ENCODE measurements at regions not wholly inside any gene's neighbourhood (a gene's known extent, or its start where the extent isn't known, plus 50 kb on each side); places are given as distances from the start of the nearest gene placed in this dataset.
"Not testable (repeated sequence)": the region's sequence is repeated elsewhere in the genome, so short reads cannot be mapped to it uniquely, and the experiment has no call there.

GRCh38 chr2:87198422-87198821, 176.8 kb upstream of the PLGLB1 start:
- not testable (repeated sequence) for DNase-seq (ENCODE audit: low spot score)

- DNase-seq (ENCODE audit: low spot score) = not testable (repeated sequence)
Observed at GRCh38 chr2:87199228-87199627, 177.6 kb upstream of the PLGLB1 start.

- not testable (repeated sequence) for DNase-seq (ENCODE audit: low spot score)
Observed at GRCh38 chr2:87204569-87205147, 183.0 kb upstream of the PLGLB1 start.

GRCh38 chr2:87212938-87213337, 191.3 kb upstream of the PLGLB1 start:
- DNase-seq (ENCODE audit: low spot score) = not testable (repeated sequence)

- not testable (repeated sequence) for DNase-seq (ENCODE audit: low spot score)
Observed at GRCh38 chr2:87217005-87217404, 195.4 kb upstream of the PLGLB1 start.

GRCh38 chr2:87217741-87218410, 196.2 kb upstream of the PLGLB1 start:
- DNase-seq (ENCODE audit: low spot score) = not testable (repeated sequence)

- DNase-seq (ENCODE audit: low spot score) = not testable (repeated sequence)
Observed at GRCh38 chr2:87220651-87221050, 199.0 kb upstream of the PLGLB1 start.

GRCh38 chr2:87222131-87222530, 200.5 kb upstream of the PLGLB1 start:
- not testable (repeated sequence) for DNase-seq (ENCODE audit: low spot score)

- not testable (repeated sequence) for DNase-seq (ENCODE audit: low spot score)
Observed at GRCh38 chr2:87223873-87224272, 202.2 kb upstream of the PLGLB1 start.

GRCh38 chr2:87229091-87229689, 207.5 kb upstream of the PLGLB1 start:
- not testable (repeated sequence) for DNase-seq (ENCODE audit: low spot score)

- not testable (repeated sequence) for DNase-seq (ENCODE audit: low spot score)
Observed at GRCh38 chr2:87229964-87230363, 208.3 kb upstream of the PLGLB1 start.

- not testable (repeated sequence) for DNase-seq (ENCODE audit: low spot score)
Observed at GRCh38 chr2:87235333-87235981, 213.8 kb upstream of the PLGLB1 start.

GRCh38 chr2:87237570-87238336, 216.1 kb upstream of the PLGLB1 start:
- not testable (repeated sequence) for DNase-seq (ENCODE audit: low spot score)

GRCh38 chr2:87239558-87240215, 218.0 kb upstream of the PLGLB1 start:
- not testable (repeated sequence) for DNase-seq (ENCODE audit: low spot score)

- not testable (repeated sequence) for DNase-seq (ENCODE audit: low spot score)
Observed at GRCh38 chr2:87246066-87246717, 224.5 kb upstream of the PLGLB1 start.

GRCh38 chr2:87252046-87252445, 230.4 kb upstream of the PLGLB1 start:
- not testable (repeated sequence) for DNase-seq (ENCODE audit: low spot score)

GRCh38 chr2:87254562-87254961, 232.9 kb upstream of the PLGLB1 start:
- not testable (repeated sequence) for DNase-seq (ENCODE audit: low spot score)

GRCh38 chr2:87255410-87255809, 233.8 kb upstream of the PLGLB1 start:
- DNase-seq (ENCODE audit: low spot score) = not testable (repeated sequence)

- DNase-seq (ENCODE audit: low spot score) = not testable (repeated sequence)
Observed at GRCh38 chr2:87258887-87259286, 237.2 kb upstream of the PLGLB1 start.

GRCh38 chr2:87262184-87262702, 240.6 kb upstream of the PLGLB1 start:
- not testable (repeated sequence) for DNase-seq (ENCODE audit: low spot score)

Measured in iPS-NIHi11 (cell line).